Fibroblast of villous mesenchyme (primary cell): ENCODE measurements at regions not wholly inside any gene's neighbourhood (a gene's known extent, or its start where the extent isn't known, plus 50 kb on each side); places are given as distances from the start of the nearest gene placed in this dataset.

Experiments
- DNase-seq: peaks from one replicate; pipeline ENCODE4 v3.0.0-alpha.2; 2010; ENCODE audit warnings: low read depth
- H3K4me3 ChIP-seq: 2 replicates; pipeline ENCODE4 v1.5.1; 2011; ENCODE audit warnings: low read depth, mild to moderate bottlenecking, low read length
- CTCF ChIP-seq: IDR thresholded peaks from 2 replicates; pipeline ENCODE4 v1.5.1; 2012; ENCODE audit warnings: low read depth, mild to moderate bottlenecking, low read length; ENCODE audit not compliant: insufficient read depth

DNA sequence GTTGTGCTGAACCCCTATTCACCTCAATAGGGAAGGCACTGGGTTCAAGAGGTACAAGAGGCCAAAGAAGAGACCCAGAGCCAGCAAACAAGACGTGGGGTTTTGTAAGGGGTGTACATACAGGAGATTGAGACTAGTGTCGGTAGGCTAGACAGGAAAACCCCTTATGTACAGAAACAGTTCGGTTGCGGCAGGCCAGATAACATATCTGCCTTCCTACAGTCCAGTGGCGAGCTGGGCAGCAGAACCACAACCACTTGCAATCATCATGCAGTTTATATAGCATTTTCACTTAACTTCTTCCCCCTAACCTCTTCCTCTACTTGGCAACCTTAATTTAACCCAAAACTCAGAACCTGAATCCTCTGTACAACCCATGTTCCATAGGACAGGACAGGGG lies 422.2 kb downstream of the PDHA2 start:
- TF ChIP-seq CTCF: no peak
- no peak for DNase-seq
- no peak overlapping the region for H3K4me3 ChIP-seq

DNA sequence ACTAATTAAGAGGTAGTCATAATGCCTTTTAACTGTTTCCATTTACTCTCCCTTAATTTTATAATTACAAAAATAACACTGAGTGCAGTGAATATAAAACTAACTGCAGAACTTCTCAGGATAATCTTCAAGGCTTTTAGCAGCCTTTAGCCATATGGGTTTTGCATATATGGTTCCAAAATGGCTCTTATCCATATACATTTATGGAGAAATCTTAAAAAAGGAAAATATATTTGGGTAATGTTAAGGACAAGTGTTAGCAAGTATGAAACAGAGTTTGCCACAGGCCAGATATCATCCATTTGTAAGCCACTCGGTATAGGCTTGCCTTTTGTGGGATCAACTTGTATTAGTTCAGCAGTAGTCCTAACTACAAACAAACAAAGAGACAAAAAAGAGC lies 423.4 kb downstream of the PDHA2 start:
- no peak for TF ChIP-seq CTCF
- DNase-seq: no peak
- no peak overlapping the region for H3K4me3 ChIP-seq

GRCh38 chr4:96264941-96265463 lies 425.1 kb downstream of the PDHA2 start:
- no peak overlapping the region for H3K4me3 ChIP-seq
- no peak for TF ChIP-seq CTCF
- no peak for DNase-seq

- no peak for TF ChIP-seq CTCF
- no peak for DNase-seq
- no peak overlapping the region for H3K4me3 ChIP-seq
These were observed 453.9 kb downstream of the PDHA2 start for GRCh38 chr4:96293806-96294205.

GRCh38 chr4:96295143-96295741 lies 455.3 kb downstream of the PDHA2 start:
- no peak overlapping the region for H3K4me3 ChIP-seq
- no peak for TF ChIP-seq CTCF
- no peak for DNase-seq

DNA sequence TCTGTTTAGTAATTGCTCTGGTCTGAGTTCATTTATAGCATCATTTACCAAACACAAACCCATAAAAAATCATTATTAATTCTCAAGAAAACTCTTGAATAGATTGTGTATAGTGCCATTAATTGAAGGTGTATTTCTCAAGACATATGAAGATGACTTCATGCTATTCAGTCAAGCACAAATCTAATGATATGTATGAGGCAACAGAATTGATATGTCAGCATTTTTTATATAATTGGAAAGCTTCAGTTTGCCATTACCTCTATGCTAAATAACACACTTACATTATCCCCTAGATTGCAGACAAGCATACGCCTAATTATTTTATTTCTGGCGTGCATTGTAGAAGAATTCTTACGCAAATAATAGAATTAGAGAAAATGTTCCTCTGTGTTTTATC lies 461.8 kb downstream of the PDHA2 start:
- TF ChIP-seq CTCF: no peak
- no peak overlapping the region for H3K4me3 ChIP-seq
- DNase-seq: no peak

GRCh38 chr4:96305030-96305429 lies 465.1 kb downstream of the PDHA2 start:
- TF ChIP-seq CTCF: no peak

More at GRCh38 chr4:96305030-96305429, 465.1 kb downstream of the PDHA2 start:
- DNase-seq: no peak
- no peak overlapping the region for H3K4me3 ChIP-seq
